Nephron (organoid): ENCODE measurements at regions not wholly inside any gene's neighbourhood (a gene's known extent, or its start where the extent isn't known, plus 50 kb on each side); places are given as distances from the start of the nearest gene placed in this dataset.

Experiments
- H3K27ac Mint-ChIP-seq, 3 experiments: 2 replicates each; pipeline ENCODE4 v1.8.0; 2020; ENCODE audit warnings: mixed read lengths in 3 of 3, mild to moderate bottlenecking in 2 of 3, moderate library complexity in 1 of 3
- H3K27me3 Mint-ChIP-seq: 2 replicates; pipeline ENCODE4 v1.8.0; 2021; ENCODE audit warnings: low read depth, mild to moderate bottlenecking, moderate library complexity, mixed read lengths
- H3K36me3 Mint-ChIP-seq: 2 replicates; pipeline ENCODE4 v1.8.0; 2020; ENCODE audit warnings: low read depth, mixed read lengths
- H3K4me1 Mint-ChIP-seq: 2 replicates; pipeline ENCODE4 v1.8.0; 2020; ENCODE audit warnings: mixed read lengths
- H3K4me3 Mint-ChIP-seq, 3 experiments: 2 replicates each; pipeline ENCODE4 v1.8.0; 2020; ENCODE audit warnings: mild to moderate bottlenecking in 3 of 3, mixed read lengths in 3 of 3, moderate library complexity in 2 of 3
- H3K9me3 Mint-ChIP-seq: 2 replicates; pipeline ENCODE4 v1.8.0; 2020; ENCODE audit warnings: mixed read lengths
- CTCF ChIP-seq, 3 experiments: fragments of 200-600 bp; sonication (generic); IDR thresholded peaks; one replicate each; pipeline ENCODE4 v1.5.0; 2021; ENCODE audit warnings: antibody characterized with exemption in 3 of 3; ENCODE audit not compliant: unreplicated experiment in 3 of 3

GRCh38 chrX:98028691-98029090, 1145.0 kb downstream of the RPA4 start:
- Mint-ChIP-seq H3K27ac (no peak overlapping the region), H3K36me3 (no peaks in the 10 kb centered on the region), H3K4me1 (no peaks in the 10 kb centered on the region), H3K27me3 (no peaks in the 10 kb centered on the region), H3K9me3 (peaks cover 31% of the 10 kb centered on the region), H3K4me3 (no peak overlapping the region)
- TF ChIP-seq CTCF (IDR thresholded peaks at IDR 0.05; ENCODE audit: unreplicated experiment in 3 of 3) = no peak

GRCh38 chrX:98029861-98030260, 1146.2 kb downstream of the RPA4 start:
- Mint-ChIP-seq H3K36me3 (no peaks in the 10 kb centered on the region), H3K4me1 (no peaks in the 10 kb centered on the region), H3K27me3 (no peaks in the 10 kb centered on the region), H3K9me3 (peaks cover 25% of the 10 kb centered on the region), H3K27ac (no peak overlapping the region), H3K4me3 (no peak overlapping the region)
- TF ChIP-seq CTCF (IDR thresholded peaks at IDR 0.05; ENCODE audit: unreplicated experiment in 3 of 3) = no peak

GRCh38 chrX:98057176-98057575, 1173.5 kb downstream of the RPA4 start:
- Mint-ChIP-seq H3K27me3 (no peaks in the 10 kb centered on the region), H3K27ac (no peak overlapping the region), H3K36me3 (no peaks in the 10 kb centered on the region), H3K9me3 (peaks cover 33% of the 10 kb centered on the region), H3K4me1 (no peaks in the 10 kb centered on the region), H3K4me3 (no peak overlapping the region)
- no peak for TF ChIP-seq CTCF (IDR thresholded peaks at IDR 0.05; ENCODE audit: unreplicated experiment in 3 of 3)

GRCh38 chrX:98065151-98065550, 1181.4 kb downstream of the RPA4 start:
- Mint-ChIP-seq H3K27ac (no peak overlapping the region), H3K4me1 (peaks cover 16% of the 10 kb centered on the region), H3K4me3 (no peak overlapping the region), H3K36me3 (no peaks in the 10 kb centered on the region), H3K27me3 (no peaks in the 10 kb centered on the region), H3K9me3 (no peaks in the 10 kb centered on the region)
- no peak for TF ChIP-seq CTCF (IDR thresholded peaks at IDR 0.05; ENCODE audit: unreplicated experiment in 3 of 3)

- Mint-ChIP-seq H3K9me3 (no peaks in the 10 kb centered on the region), H3K36me3 (no peaks in the 10 kb centered on the region), H3K4me3 (no peak overlapping the region), H3K27me3 (no peaks in the 10 kb centered on the region), H3K27ac (peak overlapping the region; percentile 39 to 75 (median 74)), H3K4me1 (peaks cover 30% of the 10 kb centered on the region)
- TF ChIP-seq CTCF (IDR thresholded peaks at IDR 0.05; ENCODE audit: unreplicated experiment in 3 of 3) = no peak
Observed at GRCh38 chrX:98067611-98068010, 1183.9 kb downstream of the RPA4 start.

GRCh38 chrX:98068024-98068580, 1184.4 kb downstream of the RPA4 start:
- Mint-ChIP-seq H3K27me3 (no peaks in the 10 kb centered on the region), H3K36me3 (no peaks in the 10 kb centered on the region), H3K27ac (peak overlapping the region; percentile 39 to 75 (median 74)), H3K4me3 (peak overlapping the region in 1 of 3 experiments; percentile 3), H3K9me3 (no peaks in the 10 kb centered on the region), H3K4me1 (peaks cover 30% of the 10 kb centered on the region)
- TF ChIP-seq CTCF (IDR thresholded peaks at IDR 0.05; ENCODE audit: unreplicated experiment in 3 of 3) = no peak
